ENCODE measurements at regions not wholly inside any gene's neighbourhood (a gene's known extent, or its start where the extent isn't known, plus 50 kb on each side); places are given as distances from the start of the nearest gene placed in this dataset.

- TF ChIP-seq GATA2 (IDR thresholded peaks at IDR 0.05; ENCODE audit: low read depth, low read length) (no peak), GATA3 (IDR thresholded peaks at IDR 0.05; ENCODE audit: low read depth, low read length) (no peak)
Measured at GRCh38 chr22:49164773-49165320, 662.8 kb downstream of the BRD1 start.

DNA sequence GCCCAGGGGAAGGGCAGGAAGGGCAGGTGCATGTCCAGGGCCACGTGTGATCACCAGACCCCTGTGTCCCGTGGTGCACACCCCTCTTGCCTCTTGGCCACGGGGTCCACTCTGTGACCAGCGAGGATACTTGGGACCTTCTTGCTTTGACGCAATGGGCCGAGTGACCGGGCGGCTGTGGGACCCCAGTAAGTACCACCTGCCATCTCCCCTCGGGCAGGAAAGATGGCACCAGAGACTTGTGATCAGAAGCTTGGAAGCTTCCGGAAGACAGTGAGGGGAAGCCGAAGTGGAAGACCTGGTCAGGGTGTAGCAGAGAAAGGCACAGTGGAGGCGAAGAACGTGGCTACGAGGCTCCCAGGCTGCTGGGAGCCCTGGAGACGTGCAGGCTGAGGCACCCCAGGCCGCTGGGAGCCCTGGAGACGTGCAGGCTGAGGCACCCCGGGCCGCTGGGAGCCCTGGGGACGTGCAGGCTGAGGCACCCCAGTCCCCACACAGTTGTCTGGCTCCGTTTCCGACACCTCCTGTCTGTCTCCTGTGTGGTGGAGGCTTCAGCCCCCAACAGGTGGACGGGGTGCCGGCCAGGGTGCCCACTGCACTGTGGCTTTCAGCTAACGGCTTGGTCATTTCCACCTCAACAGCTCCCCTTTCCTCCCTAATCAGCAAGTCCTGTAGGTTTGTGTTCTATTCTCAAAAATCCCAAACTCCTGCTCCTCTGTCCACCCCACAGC is 663.5 kb downstream of the BRD1 start:
- TF ChIP-seq GATA2 (IDR thresholded peaks at IDR 0.05; ENCODE audit: low read depth, low read length) (no peak), GATA3 (IDR thresholded peaks at IDR 0.05; ENCODE audit: low read depth, low read length) (no peak)

GRCh38 chr22:49163258-49163959 is 664.3 kb downstream of the BRD1 start:
- TF ChIP-seq GATA3 (IDR thresholded peaks at IDR 0.05; ENCODE audit: low read depth, low read length): no peak
- no peak for TF ChIP-seq GATA2 (IDR thresholded peaks at IDR 0.05; ENCODE audit: low read depth, low read length)

DNA sequence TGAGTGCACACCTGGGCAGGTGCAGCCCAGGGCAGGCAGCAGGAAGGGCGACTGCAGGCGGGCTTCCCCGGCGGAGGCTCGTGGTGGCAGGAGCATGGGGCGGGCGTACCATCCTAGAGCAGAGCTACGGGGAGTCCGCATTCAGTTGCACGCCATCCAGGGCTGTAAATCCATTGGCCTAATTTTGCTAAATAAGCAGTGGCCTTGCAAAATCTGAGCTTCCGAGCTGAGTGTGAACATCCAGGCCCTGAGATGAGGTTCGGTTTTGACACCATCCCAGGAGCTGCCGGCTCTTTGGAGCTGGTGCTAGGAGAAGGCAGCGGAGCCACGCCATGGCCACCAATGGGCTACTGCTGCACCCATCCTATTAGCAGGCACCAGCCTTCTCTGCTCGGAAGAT is 664.8 kb downstream of the BRD1 start:
- TF ChIP-seq GATA3 (IDR thresholded peaks at IDR 0.05; ENCODE audit: low read depth, low read length) (no peak), GATA2 (IDR thresholded peaks at IDR 0.05; ENCODE audit: low read depth, low read length) (no peak)

DNA sequence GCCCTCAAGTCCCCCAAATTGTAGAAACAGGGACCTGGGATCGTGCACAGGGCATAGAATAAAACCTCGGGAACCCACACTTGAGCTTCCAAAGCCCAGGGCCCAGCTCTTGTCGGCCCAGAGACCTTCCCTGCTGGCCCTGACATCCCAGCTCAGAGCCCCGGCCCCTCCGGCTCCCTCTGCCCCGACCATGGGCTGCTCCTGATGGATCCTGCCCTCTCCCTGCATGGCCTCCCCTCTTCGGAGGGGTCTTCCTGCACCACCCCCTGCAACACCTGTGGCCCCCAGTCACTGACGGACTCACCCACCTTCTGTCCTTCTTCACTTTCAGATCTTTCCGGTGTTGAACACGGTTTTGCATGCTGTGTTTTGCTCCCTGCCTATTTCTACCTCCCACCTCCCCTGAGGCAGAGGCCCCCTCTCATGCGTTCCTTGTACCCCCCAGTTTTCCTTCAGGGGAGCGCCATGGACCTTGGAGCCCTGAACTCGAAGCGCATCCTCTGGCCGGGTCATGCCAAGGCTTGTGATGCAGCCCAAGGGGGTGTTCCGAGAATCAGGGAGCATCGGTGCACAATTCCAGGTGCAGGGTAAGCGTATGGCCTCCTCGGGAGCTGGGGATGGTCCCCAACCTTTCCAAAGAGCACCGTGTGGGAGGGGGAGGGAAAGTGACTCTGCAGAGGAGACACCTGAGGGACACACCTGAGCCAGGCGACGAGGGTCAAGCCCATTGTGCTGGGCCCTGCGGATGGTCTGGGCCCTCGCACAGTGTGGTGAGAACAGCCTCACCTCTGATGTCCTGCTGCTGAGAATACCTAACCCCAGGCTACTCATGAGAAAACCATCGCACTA is 666.4 kb downstream of the BRD1 start:
- TF ChIP-seq GATA2 (IDR thresholded peaks at IDR 0.05; ENCODE audit: low read depth, low read length): no peak
- TF ChIP-seq GATA3 (IDR thresholded peaks at IDR 0.05; ENCODE audit: low read depth, low read length): no peak

- TF ChIP-seq GATA3 (IDR thresholded peaks at IDR 0.05; ENCODE audit: low read depth, low read length) (no peak), GATA2 (IDR thresholded peaks at IDR 0.05; ENCODE audit: low read depth, low read length) (no peak; the same call in 1 of the 2 replicates)
Measured at GRCh38 chr22:49160261-49161001, 667.2 kb downstream of the BRD1 start.

DNA sequence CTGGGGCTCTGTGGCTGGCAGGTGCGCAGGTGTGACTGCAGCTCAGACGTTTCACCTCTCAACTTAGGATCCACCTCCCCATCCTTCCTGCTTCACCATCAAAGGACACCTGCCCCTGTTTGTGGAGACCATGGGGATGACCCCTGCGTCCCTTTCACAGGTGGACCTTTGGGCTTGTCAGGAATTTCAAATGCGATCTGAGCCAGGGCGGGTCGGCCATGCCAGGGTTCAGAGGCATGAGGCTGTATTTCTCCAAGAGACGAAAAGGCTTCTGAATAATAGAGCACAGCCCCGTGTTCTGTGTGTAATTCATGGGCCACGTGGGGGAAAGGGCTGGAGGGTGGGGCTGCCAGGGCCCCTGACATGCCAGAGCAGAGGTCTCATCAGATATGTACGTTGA is 668.0 kb downstream of the BRD1 start:
- TF ChIP-seq GATA3 (IDR thresholded peaks at IDR 0.05; ENCODE audit: low read depth, low read length) (no peak), GATA2 (IDR thresholded peaks at IDR 0.05; ENCODE audit: low read depth, low read length) (no peak)

DNA sequence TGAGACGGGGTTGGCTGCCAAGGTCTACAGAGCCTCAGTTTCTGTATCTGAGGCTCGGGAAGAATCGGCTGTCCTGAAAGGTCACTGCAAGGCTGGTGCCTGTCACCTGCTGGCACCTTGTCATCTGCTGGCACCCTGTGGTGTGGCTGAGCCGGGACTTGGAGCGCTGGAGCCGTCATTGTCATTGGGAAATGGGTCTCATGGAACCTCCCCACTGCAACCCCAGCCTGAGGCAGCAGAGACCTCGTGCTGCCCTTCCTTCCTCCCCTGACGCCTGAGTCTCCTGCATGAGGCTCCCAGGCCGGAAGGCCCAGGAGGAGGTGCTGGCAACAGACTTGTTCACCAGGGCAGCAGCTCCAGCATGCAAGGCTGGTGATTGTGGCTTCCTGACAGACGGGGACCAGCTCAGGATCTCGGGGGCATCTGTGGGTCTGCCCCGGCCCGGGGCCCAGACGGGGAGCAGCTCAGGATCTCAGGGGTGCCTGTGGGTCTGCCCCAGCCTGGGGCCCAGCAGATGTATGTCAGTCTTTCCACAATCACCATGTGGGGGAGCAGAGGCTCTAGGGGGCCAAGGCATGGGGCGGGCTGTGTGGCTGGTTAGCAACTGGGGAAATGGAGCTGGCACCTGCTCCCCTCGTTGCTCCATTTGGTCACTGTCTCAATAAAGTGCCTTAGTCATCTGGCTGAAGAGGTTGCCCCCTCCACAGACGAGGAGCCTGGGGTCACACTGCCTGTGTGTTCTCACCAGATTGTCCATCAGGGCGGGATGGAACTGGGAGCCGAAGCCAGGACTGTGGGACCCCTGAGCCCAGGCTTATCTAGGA is 668.7 kb downstream of the BRD1 start:
- TF ChIP-seq GATA2 (IDR thresholded peaks at IDR 0.05; ENCODE audit: low read depth, low read length) (no peak), GATA3 (IDR thresholded peaks at IDR 0.05; ENCODE audit: low read depth, low read length) (no peak)

GRCh38 chr22:49157529-49158339 is 669.9 kb downstream of the BRD1 start:
- no peak for TF ChIP-seq GATA3 (IDR thresholded peaks at IDR 0.05; ENCODE audit: low read depth, low read length)
- no peak for TF ChIP-seq GATA2 (IDR thresholded peaks at IDR 0.05; ENCODE audit: low read depth, low read length)

GRCh38 chr22:49156662-49157285 is 670.9 kb downstream of the BRD1 start:
- TF ChIP-seq GATA2 (IDR thresholded peaks at IDR 0.05; ENCODE audit: low read depth, low read length) (no peak), GATA3 (IDR thresholded peaks at IDR 0.05; ENCODE audit: low read depth, low read length) (no peak)

- TF ChIP-seq GATA2 (IDR thresholded peaks at IDR 0.05; ENCODE audit: low read depth, low read length): no peak; the same call in 1 of the 2 replicates
- TF ChIP-seq GATA3 (IDR thresholded peaks at IDR 0.05; ENCODE audit: low read depth, low read length): no peak
Measured at GRCh38 chr22:49155770-49156580, 671.7 kb downstream of the BRD1 start.
